ENCODE measurements at regions not wholly inside any gene's neighbourhood (a gene's known extent, or its start where the extent isn't known, plus 50 kb on each side); places are given as distances from the start of the nearest gene placed in this dataset.
A peak's percentile ranks its signal among the peaks of the same experiment; 100 is the strongest.

DNA sequence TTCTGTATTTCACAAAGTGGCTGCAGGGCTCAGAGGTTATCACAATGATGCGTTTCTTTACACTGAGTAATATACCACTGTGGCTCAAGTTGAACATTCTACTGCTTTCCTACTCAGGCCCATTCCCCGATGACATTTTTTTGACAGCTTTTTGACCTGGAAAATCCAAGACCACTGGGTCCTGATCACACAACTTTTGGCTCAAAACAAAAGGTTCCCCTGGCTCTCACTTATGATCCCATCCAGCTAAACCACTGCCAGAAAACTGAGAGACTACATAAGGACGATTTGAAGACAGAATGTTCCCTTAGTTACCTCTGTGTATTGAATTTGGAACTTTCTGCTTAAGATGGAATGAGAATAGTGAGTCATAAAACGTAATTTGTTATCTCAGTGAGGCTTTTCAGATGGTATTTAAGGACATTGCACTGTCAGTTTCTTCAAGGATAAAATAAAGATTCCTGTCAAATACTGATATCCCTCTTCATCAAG is 78.0 kb upstream of the FBXL7 start:
- WGBS, 2 donors, result 30 to 36% methylated on average over 4 of the region's 4 CpGs
- Histone ChIP-seq H3K9me3 (no peaks in the 10 kb centered on the region), H3K27me3 (no peaks in the 10 kb centered on the region), H3K4me3 (no peak overlapping the region), H3K27ac (no peak overlapping the region), H3K36me3 (no peaks in the 10 kb centered on the region), H3K4me1 (no peaks in the 10 kb centered on the region)
- DNase-seq, result no peak
- FAIRE-seq, result no peak
- TF ChIP-seq, protein P1, sequence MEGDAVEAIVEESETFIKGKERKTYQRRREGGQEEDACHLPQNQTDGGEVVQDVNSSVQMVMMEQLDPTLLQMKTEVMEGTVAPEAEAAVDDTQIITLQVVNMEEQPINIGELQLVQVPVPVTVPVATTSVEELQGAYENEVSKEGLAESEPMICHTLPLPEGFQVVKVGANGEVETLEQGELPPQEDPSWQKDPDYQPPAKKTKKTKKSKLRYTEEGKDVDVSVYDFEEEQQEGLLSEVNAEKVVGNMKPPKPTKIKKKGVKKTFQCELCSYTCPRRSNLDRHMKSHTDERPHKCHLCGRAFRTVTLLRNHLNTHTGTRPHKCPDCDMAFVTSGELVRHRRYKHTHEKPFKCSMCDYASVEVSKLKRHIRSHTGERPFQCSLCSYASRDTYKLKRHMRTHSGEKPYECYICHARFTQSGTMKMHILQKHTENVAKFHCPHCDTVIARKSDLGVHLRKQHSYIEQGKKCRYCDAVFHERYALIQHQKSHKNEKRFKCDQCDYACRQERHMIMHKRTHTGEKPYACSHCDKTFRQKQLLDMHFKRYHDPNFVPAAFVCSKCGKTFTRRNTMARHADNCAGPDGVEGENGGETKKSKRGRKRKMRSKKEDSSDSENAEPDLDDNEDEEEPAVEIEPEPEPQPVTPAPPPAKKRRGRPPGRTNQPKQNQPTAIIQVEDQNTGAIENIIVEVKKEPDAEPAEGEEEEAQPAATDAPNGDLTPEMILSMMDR (IDR thresholded peaks at IDR 0.05), result no peak
- intact Hi-C loops (cut with DNase I), result no loop called here
- ATAC-seq, result peak in 1 of 4 donors; percentile 18

DNA sequence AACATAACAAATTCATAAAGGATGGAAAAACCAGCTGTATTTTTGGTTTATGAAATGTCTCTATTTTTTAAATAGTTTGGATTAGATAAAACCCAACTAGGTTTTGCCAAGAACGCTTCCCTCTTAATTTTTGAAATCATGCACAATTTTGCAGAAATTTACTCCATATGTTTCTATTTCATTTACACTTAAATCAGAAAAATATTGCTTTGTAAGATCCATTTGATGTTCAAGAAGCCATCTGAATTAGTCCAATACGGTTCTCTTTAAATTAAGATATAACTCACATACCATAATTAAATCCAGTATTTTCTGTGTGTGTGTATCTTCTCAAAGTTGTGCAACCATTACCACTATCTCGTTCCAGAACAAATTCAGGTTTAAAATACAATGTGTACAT is 78.6 kb upstream of the FBXL7 start:
- WGBS, 2 donors, result 46 to 57% methylated on average over 3 of the region's 3 CpGs
- no peak for FAIRE-seq
- no peaks in the 10 kb centered on the region for H3K9me3 ChIP-seq
- H3K4me3 ChIP-seq, result no peak overlapping the region
- no peak for ATAC-seq
- no peak for DNase-seq
- H3K27ac ChIP-seq, result no peak overlapping the region
- H3K36me3 ChIP-seq, result no peaks in the 10 kb centered on the region
- H3K27me3 ChIP-seq, result no peaks in the 10 kb centered on the region
- H3K4me1 ChIP-seq, result no peaks in the 10 kb centered on the region
- intact Hi-C loops (cut with DNase I), result no loop called here
- TF ChIP-seq, protein P1 (IDR thresholded peaks at IDR 0.05), result no peak

DNA sequence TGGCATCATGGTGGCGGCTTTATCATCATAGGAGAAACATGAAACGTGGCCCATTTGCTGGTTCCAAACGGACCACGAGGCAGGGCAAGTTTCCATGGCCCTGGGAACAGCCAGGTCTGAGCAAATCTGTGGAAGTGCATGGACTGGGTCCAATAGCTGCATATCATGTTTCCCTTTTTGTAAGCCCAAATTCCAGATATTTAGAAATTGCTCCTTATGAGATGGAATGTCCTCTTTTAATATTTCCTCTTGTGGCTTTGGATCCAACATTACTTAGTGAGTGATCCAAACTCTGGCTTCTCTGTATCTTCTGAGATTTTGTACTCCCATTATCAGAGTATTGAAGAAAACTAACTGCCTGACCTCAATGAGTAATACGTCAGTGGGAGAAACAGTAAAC is 79.8 kb upstream of the FBXL7 start:
- peak in 1 of 6 donors; percentile 17 for DNase-seq
- H3K36me3 ChIP-seq, result no peaks in the 10 kb centered on the region
- ATAC-seq, result no peak
- H3K27me3 ChIP-seq, result no peaks in the 10 kb centered on the region
- TF ChIP-seq, protein P1 (IDR thresholded peaks at IDR 0.05), result no peak
- WGBS, 2 donors, result 35 to 44% methylated on average over 5 of the region's 5 CpGs
- no peak for FAIRE-seq
- no peak overlapping the region for H3K4me3 ChIP-seq
- intact Hi-C loops (cut with DNase I), result no loop called here
- H3K9me3 ChIP-seq, result no peaks in the 10 kb centered on the region
- H3K4me1 ChIP-seq, result no peaks in the 10 kb centered on the region
- no peak overlapping the region for H3K27ac ChIP-seq

DNA sequence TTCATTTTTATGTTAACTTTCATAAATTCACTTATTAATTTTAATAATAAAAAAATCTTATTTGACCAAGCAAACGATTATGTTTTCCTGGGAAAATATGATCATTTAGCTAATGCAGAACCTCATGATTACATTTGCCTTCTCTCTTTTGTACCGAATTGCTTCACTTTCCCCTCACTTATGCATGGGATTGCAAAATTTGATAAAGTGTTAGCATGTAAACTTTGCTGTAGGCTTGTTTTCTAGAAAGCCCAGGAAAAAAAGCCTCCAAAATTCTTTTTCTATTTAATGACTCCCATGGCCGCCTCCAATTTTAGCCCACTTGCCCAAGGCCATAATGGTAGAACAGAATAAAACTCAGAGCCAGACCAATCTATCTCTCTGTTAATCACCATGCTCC is 82.8 kb upstream of the FBXL7 start:
- DNase-seq (no peak), ATAC-seq (no peak), FAIRE-seq (no peak)
- TF ChIP-seq, protein P1 (IDR thresholded peaks at IDR 0.05), result no peak
- WGBS, 2 donors, result 58 to 66% methylated on average over 3 of the region's 3 CpGs
- no peaks in the 10 kb centered on the region for H3K9me3 ChIP-seq
- H3K36me3 ChIP-seq, result no peaks in the 10 kb centered on the region
- no peaks in the 10 kb centered on the region for H3K4me1 ChIP-seq
- no peak overlapping the region for H3K27ac ChIP-seq
- H3K4me3 ChIP-seq, result no peak overlapping the region
- H3K27me3 ChIP-seq, result no peaks in the 10 kb centered on the region
- intact Hi-C loops (cut with DNase I), result no loop called here

DNA sequence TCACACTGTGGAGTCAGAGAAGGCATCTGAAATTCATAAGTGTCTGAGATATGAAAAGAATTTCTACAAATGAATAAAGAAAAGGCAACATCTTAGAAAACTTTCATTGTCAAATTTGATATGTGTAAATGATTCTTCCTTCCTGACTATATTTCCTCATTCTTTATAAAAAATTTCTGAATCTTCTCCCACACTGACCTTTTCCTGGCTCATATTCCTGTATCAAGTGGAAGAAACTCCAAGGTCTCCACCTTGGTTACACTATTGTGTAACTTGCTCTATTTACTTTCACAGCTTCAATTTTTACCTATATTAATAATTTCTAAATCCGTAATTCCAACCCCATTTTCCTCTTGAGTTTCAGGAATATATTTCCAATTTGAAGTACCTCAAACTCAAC is 93.5 kb upstream of the FBXL7 start:
- Histone ChIP-seq H3K27ac (no peak overlapping the region), H3K4me1 (no peaks in the 10 kb centered on the region), H3K36me3 (no peaks in the 10 kb centered on the region), H3K27me3 (no peaks in the 10 kb centered on the region), H3K9me3 (no peaks in the 10 kb centered on the region), H3K4me3 (no peak overlapping the region)
- no peak for FAIRE-seq
- no peak for ATAC-seq
- no peak for DNase-seq
- intact Hi-C loops (cut with DNase I), result no loop called here
- TF ChIP-seq, protein P1 (IDR thresholded peaks at IDR 0.05), result no peak
- 39 to 58% methylated on average over 1 of the region's 1 CpG for WGBS, 2 donors
